ENCODE measurements at regions not wholly inside any gene's neighbourhood (a gene's known extent, or its start where the extent isn't known, plus 50 kb on each side); places are given as distances from the start of the nearest gene placed in this dataset.

DNA sequence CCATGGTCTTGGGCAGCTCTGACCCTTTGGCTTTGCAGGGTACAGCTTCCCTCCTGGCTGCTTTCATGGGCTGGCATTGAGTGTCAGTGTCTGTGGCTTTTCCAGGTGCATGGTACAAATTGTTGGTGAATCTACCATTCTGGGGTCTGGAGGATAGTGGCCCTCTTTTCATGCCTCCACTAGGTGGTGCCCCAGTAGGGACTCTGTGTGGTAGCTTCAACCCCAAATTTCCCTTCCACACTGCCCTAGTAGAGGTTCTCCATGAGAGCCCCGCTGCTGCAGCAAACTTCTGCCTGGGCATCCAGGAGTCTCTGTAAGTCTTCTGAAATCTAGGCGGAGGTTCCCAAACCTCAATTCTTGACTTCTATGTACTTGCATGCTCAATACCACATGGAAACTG lies 494.5 kb upstream of the LRRC7 start:
- ATAC-seq (ENCODE audit: insufficient read depth, low FRiP score), result no peak

GRCh38 chr1:69076631-69077030 lies 491.1 kb upstream of the LRRC7 start:
- ATAC-seq (ENCODE audit: insufficient read depth, low FRiP score) (no peak), DNase-seq (peak in 1 of 3 donors; percentile 14)
- Histone ChIP-seq H3K27me3 (ENCODE audit: control insufficient read depth in 3 of 3, insufficient read depth in 3 of 3, low read length in 2 of 3) (no peaks in the 10 kb centered on the region), H3K36me3 (ENCODE audit: control insufficient read depth in 4 of 4, insufficient read depth in 4 of 4, low read length in 4 of 4) (no peaks in the 10 kb centered on the region), H3K9ac (ENCODE audit: insufficient read depth in 1 of 2, low read length in 2 of 2) (no peak overlapping the region), H3K27ac (ENCODE audit: low read depth in 1 of 2, low read length in 1 of 2) (no peak overlapping the region), H3K9me3 (ENCODE audit: control insufficient read depth in 4 of 4, insufficient read depth in 3 of 4, low read length in 3 of 4) (no peaks in the 10 kb centered on the region), H3K4me1 (ENCODE audit: control insufficient read depth in 5 of 5, insufficient read depth in 5 of 5, low read length in 5 of 5) (peaks cover 0 to 3% (median 0%) of the 10 kb centered on the region in 5 donors), H3K4me3 (no peak overlapping the region)
- TF ChIP-seq CTCF (IDR thresholded peaks at IDR 0.05; ENCODE audit: control extremely low read depth, extremely low read depth), result no peak
- WGBS, 2 donors, result 44 to 47% methylated on average over 3 of the region's 3 CpGs

More for the DNA sequence above, 494.5 kb upstream of the LRRC7 start:
- peaks cover 0 to 2% (median 0%) of the 10 kb centered on the region in 4 donors for H3K9me3 ChIP-seq (ENCODE audit: control insufficient read depth in 4 of 4, insufficient read depth in 3 of 4, low read length in 3 of 4)
- TF ChIP-seq CTCF (IDR thresholded peaks at IDR 0.05; ENCODE audit: control extremely low read depth, extremely low read depth), result no peak
- peaks cover 0 to 3% (median 0%) of the 10 kb centered on the region in 5 donors for H3K4me1 ChIP-seq (ENCODE audit: control insufficient read depth in 5 of 5, insufficient read depth in 5 of 5, low read length in 5 of 5)
- no peaks in the 10 kb centered on the region for H3K36me3 ChIP-seq (ENCODE audit: control insufficient read depth in 4 of 4, insufficient read depth in 4 of 4, low read length in 4 of 4)
- no peak for DNase-seq
- H3K27ac ChIP-seq (ENCODE audit: low read depth in 1 of 2, low read length in 1 of 2), result no peak overlapping the region
- no peaks in the 10 kb centered on the region for H3K27me3 ChIP-seq (ENCODE audit: control insufficient read depth in 3 of 3, insufficient read depth in 3 of 3, low read length in 2 of 3)
- H3K4me3 ChIP-seq, result no peak overlapping the region
- H3K9ac ChIP-seq (ENCODE audit: insufficient read depth in 1 of 2, low read length in 2 of 2), result no peak overlapping the region
- WGBS, 2 donors, result 90 to 93% methylated on average over 2 of the region's 2 CpGs

DNA sequence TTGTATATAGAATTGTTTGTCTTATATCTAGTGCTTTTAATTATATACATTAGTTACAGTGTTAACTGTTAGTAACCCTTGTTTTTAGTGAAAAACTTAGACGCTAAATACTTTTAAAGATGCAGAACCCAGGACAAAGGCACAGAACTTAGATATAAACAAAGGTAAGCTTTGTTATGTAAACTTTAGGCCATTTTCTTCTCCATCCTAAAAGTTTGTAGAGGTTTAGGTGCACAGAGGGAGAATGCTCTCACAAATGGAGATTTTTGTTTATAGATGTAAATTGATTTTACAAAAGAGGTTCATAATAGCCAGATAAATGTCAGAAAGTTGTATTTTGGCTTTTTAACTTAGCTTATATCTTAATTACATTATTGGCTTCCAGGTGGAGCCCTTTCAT lies 490.5 kb upstream of the LRRC7 start:
- TF ChIP-seq CTCF (IDR thresholded peaks at IDR 0.05; ENCODE audit: control extremely low read depth, extremely low read depth), result no peak
- peaks cover 0 to 5% (median 0%) of the 10 kb centered on the region in 5 donors for H3K4me1 ChIP-seq (ENCODE audit: control insufficient read depth in 5 of 5, insufficient read depth in 5 of 5, low read length in 5 of 5)
- ATAC-seq (ENCODE audit: insufficient read depth, low FRiP score), result no peak
- H3K9ac ChIP-seq (ENCODE audit: insufficient read depth in 1 of 2, low read length in 2 of 2), result no peak overlapping the region
- no peak overlapping the region for H3K4me3 ChIP-seq
- no peak for DNase-seq
- H3K27me3 ChIP-seq (ENCODE audit: control insufficient read depth in 3 of 3, insufficient read depth in 3 of 3, low read length in 2 of 3), result no peaks in the 10 kb centered on the region
- no peaks in the 10 kb centered on the region for H3K36me3 ChIP-seq (ENCODE audit: control insufficient read depth in 4 of 4, insufficient read depth in 4 of 4, low read length in 4 of 4)
- H3K27ac ChIP-seq (ENCODE audit: low read depth in 1 of 2, low read length in 1 of 2), result no peak overlapping the region
- 76 to 87% methylated on average over 1 of the region's 1 CpG for WGBS, 2 donors
- H3K9me3 ChIP-seq (ENCODE audit: control insufficient read depth in 4 of 4, insufficient read depth in 3 of 4, low read length in 3 of 4), result no peaks in the 10 kb centered on the region

DNA sequence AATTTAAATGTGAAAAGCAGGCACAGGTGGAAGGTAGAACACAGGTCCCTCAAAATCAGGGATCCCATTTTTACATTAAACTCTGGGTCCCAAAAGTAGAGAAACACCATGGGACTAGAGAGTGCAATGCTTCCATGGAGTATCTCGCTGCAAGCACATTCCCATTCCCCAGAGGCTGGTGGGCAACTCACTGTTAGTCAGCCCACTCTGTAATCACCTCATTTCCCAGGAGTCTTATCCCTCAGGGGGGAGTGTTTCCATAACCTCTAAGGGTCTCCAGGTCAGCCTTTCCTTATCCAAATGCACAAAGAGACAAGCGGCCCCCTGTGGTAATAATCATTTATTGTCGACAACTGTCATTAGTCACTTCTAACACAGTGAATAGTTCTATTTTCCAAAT lies 490.1 kb upstream of the LRRC7 start:
- DNase-seq, result no peak
- Histone ChIP-seq H3K9me3 (ENCODE audit: control insufficient read depth in 4 of 4, insufficient read depth in 3 of 4, low read length in 3 of 4) (no peaks in the 10 kb centered on the region), H3K4me3 (no peak overlapping the region), H3K9ac (ENCODE audit: insufficient read depth in 1 of 2, low read length in 2 of 2) (no peak overlapping the region), H3K4me1 (ENCODE audit: control insufficient read depth in 5 of 5, insufficient read depth in 5 of 5, low read length in 5 of 5) (peaks cover 0 to 7% (median 0%) of the 10 kb centered on the region in 5 donors), H3K36me3 (ENCODE audit: control insufficient read depth in 4 of 4, insufficient read depth in 4 of 4, low read length in 4 of 4) (no peaks in the 10 kb centered on the region), H3K27me3 (ENCODE audit: control insufficient read depth in 3 of 3, insufficient read depth in 3 of 3, low read length in 2 of 3) (no peaks in the 10 kb centered on the region), H3K27ac (ENCODE audit: low read depth in 1 of 2, low read length in 1 of 2) (no peak overlapping the region)
- 80 to 95% methylated on average over 3 of the region's 3 CpGs for WGBS, 2 donors
- TF ChIP-seq CTCF (IDR thresholded peaks at IDR 0.05; ENCODE audit: control extremely low read depth, extremely low read depth), result no peak
- ATAC-seq (ENCODE audit: insufficient read depth, low FRiP score), result no peak
